GM12801 (cell line): ENCODE measurements at regions not wholly inside any gene's neighbourhood (a gene's known extent, or its start where the extent isn't known, plus 50 kb on each side); places are given as distances from the start of the nearest gene placed in this dataset.

Experiments
- TF ChIP-seq, protein P1 (sequence below): IDR thresholded peaks from one replicate; pipeline ENCODE4 v1.5.1; 2011; ENCODE audit warnings: control low read depth; ENCODE audit not compliant: insufficient read length; ENCODE audit errors: extremely low read depth

DNA sequence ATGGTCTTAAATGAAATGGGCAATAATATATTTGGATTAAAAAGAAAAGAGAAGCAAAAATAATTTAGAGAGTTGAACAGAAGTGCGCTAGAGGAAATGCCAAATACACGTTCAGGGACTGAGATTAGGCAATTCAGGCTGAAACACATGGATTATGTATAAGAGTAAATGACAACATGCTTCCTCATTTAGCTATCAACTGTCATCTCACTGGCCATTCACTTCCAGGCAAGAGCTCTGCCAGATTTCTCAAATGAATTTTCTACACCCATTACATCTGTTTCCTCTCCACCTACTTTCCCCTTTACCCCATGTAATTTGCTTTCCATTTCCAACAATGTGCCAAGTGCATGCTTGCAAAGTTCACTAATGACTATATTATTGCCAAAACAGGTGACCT, 582.4 kb downstream of the LTN1 start:
- TF ChIP-seq, protein P1, sequence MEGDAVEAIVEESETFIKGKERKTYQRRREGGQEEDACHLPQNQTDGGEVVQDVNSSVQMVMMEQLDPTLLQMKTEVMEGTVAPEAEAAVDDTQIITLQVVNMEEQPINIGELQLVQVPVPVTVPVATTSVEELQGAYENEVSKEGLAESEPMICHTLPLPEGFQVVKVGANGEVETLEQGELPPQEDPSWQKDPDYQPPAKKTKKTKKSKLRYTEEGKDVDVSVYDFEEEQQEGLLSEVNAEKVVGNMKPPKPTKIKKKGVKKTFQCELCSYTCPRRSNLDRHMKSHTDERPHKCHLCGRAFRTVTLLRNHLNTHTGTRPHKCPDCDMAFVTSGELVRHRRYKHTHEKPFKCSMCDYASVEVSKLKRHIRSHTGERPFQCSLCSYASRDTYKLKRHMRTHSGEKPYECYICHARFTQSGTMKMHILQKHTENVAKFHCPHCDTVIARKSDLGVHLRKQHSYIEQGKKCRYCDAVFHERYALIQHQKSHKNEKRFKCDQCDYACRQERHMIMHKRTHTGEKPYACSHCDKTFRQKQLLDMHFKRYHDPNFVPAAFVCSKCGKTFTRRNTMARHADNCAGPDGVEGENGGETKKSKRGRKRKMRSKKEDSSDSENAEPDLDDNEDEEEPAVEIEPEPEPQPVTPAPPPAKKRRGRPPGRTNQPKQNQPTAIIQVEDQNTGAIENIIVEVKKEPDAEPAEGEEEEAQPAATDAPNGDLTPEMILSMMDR, result no peak

DNA sequence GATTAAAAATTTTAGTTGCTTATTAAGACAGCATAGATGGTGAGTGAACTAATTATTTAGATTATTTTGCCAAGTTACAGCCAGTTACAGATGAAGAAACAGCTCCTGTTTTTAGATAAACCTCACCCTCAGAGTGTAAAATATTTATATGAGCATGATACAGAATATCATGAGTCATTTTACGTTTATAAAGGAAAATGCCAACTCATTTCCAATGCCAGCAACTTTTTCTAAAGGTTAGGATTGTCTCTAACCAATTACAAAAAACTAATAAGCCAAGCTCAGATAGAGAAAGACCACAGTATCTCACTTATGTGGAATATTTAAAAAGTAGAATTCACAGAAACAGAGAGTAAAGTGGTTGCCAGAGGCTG, 590.1 kb downstream of the LTN1 start:
- TF ChIP-seq, protein P1, result no peak

DNA sequence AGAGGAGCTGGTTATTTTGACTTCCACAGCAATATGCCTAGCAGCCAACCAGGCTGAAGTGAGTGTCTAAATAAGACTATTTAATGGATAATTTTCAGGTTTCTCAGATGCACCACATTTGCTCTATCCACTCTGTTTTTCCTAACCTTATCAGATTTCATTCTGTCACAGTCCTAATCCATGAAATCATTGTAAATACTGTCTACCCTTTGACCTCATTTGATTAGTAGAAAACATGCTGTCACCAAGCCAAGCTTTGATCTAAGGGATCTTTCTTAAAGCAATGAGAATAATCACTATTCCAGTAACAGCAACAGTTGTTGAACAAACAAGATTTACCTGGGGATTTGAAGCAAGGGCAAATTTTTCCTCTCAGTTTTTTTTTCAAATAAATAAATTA, 595.6 kb downstream of the LTN1 start:
- TF ChIP-seq, protein P1, result no peak

DNA sequence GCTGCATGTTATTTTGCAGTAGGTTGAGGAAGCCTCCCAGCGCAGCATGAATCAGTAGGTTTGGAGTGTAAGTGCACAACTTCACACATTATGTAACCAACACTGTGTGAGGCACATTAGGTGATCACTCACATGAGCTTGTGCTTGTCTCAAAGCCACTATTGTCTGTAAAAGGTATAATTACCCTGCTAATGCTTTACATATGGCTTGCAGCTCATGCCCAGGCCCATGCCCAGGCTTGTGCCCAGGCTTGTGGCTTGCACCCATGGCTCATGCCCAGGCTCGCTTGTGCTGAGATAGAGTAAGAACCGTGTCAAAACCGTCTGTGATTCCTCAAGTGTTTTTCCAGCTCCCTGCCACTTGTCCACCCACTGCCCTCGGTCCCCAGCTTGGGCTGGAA, 596.3 kb downstream of the LTN1 start:
- TF ChIP-seq, protein P1, result no peak

DNA sequence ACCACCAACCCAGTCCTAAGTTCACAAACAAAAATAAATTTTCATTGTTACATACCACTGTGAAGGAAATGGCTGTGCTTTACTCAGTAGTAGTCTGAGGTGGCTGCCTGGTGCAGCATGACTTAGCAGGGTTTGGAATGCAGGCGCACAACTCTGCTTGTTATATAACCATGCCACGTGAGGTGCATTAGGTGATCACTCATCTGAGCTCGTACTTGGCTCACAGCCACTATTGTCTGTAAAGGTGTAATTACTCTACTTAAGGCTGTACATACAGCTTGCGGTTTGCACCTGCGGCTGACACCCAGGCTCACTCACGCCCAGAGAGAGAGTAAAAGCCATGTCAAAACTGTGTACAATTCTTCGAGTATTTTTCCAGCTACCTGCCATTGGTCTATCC, 599.4 kb downstream of the LTN1 start:
- TF ChIP-seq, protein P1, result no peak

DNA sequence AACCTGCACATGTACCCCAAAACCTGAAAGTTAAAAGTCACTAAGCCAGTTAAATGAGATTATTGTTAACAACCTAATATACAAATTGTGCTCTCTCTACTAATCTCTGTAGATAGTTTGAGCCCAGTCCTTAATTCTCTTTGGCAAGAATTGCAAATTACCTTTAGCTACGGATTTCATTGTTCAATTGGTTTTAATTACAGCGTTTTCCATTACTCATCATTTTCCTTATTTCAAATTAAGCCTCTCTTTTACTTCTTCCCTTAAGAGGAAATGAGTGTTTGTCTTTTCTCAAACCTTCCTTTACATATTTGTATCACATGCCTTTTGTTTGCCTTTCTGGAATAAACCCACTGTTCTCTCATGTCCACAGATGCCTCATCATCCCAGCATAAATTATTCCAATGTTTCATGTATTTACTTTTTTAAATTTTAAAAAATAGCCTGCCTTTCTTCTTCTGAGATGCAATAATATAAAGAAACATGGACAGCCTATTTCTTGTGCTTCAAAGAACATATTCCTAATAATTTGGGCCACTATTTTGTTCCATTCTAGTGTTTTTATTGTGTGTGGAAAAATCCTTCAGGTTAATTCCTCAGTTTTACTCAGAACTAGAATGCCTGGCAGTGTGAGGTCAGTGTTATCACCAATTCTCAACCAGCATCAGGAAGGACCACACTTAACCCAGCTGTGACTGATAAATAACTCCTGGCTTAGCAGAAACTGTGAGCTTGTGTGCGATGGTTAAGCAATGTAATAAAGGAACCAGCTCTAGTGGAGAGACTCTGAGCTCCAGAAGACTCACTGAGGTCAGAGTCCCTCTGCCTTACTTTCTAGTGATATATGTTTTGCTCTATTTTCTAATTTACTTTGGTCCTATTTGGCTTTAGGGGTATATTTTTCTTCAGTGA, 600.5 kb downstream of the LTN1 start:
- TF ChIP-seq, protein P1, result no peak

DNA sequence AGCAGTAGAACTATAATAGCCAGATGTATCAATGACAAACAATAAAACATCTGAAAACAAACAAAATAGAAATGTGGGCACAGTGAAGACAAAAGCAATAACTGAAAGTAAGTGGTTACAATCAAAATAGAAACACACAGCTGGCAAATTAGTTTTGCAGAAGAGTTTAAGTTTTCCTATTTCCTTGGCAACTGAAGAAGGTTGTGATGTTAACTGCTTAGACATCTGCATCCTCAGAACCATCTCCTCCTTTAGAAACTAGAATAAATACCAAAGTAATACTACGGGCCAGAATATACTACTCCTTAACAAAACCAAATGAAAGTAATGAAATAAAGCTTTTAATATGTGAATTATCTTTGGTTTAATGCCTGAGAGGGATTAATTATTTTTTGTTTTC, 605.5 kb downstream of the LTN1 start:
- TF ChIP-seq, protein P1, result no peak

DNA sequence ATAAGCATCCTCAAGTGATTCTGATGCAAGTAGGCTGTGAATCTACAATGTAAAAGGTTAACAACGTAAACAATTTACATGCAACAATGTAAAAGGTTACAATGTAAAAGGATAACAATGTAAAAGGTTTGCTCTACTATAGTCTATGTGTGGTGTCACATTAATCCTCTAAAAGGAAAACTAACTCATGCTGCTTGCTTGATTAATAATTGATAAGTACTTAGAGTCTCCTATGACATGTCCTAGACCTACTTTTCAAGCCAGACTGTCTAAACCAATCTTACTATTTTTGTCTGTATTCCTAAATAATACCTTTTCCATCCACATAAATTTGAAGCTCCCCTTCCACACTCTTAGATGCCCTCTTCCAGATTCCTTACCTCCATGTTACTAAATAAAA, 606.8 kb downstream of the LTN1 start:
- TF ChIP-seq, protein P1, result no peak
